Thyroid gland (tissue), 4 donors: ENCODE measurements at regions not wholly inside any gene's neighbourhood (a gene's known extent, or its start where the extent isn't known, plus 50 kb on each side); places are given as distances from the start of the nearest gene placed in this dataset.

Experiments
- DNase-seq, 2 donors: peaks; one replicate each; pipeline ENCODE4 v3.0.0-alpha.2; 2019
- H3K27ac ChIP-seq, 3 donors: fragments of 200-600 bp; sonication (generic); 1 replicate in 2 of 3; 2 replicates in 1 of 3; pipeline ENCODE4 v1.5.1; 2016 to 2019; ENCODE audit warnings: mild to moderate bottlenecking in 1 of 3, moderate library complexity in 1 of 3
- H3K27me3 ChIP-seq: fragments of 200-600 bp; sonication (generic); one replicate; pipeline ENCODE4 v1.5.1; 2019
- H3K36me3 ChIP-seq, 2 donors: fragments of 200-600 bp; sonication (generic); one replicate each; pipeline ENCODE4 v1.5.1; 2016 to 2019
- H3K4me1 ChIP-seq, 2 donors: fragments of 200-600 bp; sonication (generic); one replicate each; pipeline ENCODE4 v1.5.1; 2017 to 2019
- H3K4me3 ChIP-seq, 3 donors: fragments of 200-600 bp; sonication (generic); replicated peaks in 1 of 3; 1 replicate in 2 of 3; 2 replicates in 1 of 3; pipeline ENCODE4 v1.5.1; 2016; ENCODE audit warnings: mild to moderate bottlenecking in 1 of 3
- H3K9me3 ChIP-seq: fragments of 200-600 bp; sonication (generic); one replicate; pipeline ENCODE4 v1.5.1; 2017
- POLR2A ChIP-seq, 2 donors: fragments of 450-650 bp; IDR thresholded peaks; one replicate each; pipeline ENCODE4 v1.6.1; 2017; ENCODE audit warnings: antibody characterized with exemption in 2 of 2, mild to moderate bottlenecking in 2 of 2, moderate library complexity in 1 of 2
- WGBS, 2 donors: methylation state at CpG; one replicate each; pipeline ENCODE4 v1.1.5; 2017; 5-methylcytosine and 5-hydroxymethylcytosine counted together
- intact Hi-C: fragments of 100-400 bp; cut with DNase I; formaldehyde crosslinking; loops from one replicate; pipeline ENCODE4 v1.15.1; 2023
- TF ChIP-seq, protein P1 (sequence below), 6 experiments: fragments of 200-600 bp in 3 of 6; fragments of 450-650 bp in 3 of 6; sonication (generic) in 3 of 6; IDR thresholded peaks; one replicate each; pipeline ENCODE4 v1.5.1; 2016 to 2019; ENCODE audit warnings: antibody characterized with exemption in 6 of 6, mild to moderate bottlenecking in 2 of 6, inconsistent platforms in 1 of 6, moderate library complexity in 1 of 6

DNA sequence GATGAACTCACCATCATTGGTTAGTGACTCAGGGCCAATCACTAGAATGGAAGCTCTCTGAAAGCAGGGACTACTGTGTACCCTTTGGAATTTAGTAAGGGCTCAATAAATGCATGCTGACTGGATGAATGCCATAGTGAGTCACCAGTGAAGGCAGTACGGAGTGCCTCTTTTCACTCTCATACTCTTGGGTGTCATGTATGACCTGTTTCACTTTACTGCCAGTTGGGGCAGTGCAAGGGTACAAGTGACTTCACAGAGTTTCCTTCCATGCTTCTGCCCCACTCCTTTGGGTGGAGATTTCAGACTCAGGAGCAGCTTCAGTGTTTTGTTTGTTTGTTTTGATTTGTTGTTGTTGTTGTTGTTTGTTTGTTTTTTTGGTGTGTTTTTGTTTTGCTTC lies 57.7 kb downstream of the SOX3 start:
- intact Hi-C loops, result no loop called here

DNA sequence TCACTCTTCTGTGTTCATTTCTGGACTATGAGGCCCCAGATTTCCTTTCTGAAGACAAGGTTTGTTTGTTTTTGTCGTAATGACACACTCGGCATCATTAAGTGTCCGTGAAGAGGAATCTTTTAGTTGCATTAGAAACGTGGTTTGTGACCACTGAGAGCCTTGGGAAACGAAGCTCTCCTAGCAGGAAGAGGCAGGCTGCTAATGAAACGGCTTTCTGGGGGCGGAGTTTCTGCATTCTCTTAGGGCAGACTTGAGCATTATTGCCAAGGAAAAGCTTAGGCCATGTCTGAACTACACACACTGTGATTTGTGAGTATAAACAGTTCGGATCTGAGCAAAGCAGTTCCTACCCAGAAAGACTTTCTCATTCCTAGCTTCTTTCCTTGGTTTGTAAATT lies 64.0 kb downstream of the SOX3 start:
- WGBS, 2 donors, result 9 to 18% methylated on average over 7 to 8 of the region's 8 CpGs
- Histone ChIP-seq H3K9me3 (no peaks in the 10 kb centered on the region), H3K4me1 (no peaks in the 10 kb centered on the region), H3K27ac (no peak overlapping the region), H3K4me3 (no peak overlapping the region), H3K27me3 (no peaks in the 10 kb centered on the region), H3K36me3 (no peaks in the 10 kb centered on the region)
- TF ChIP-seq POLR2A (IDR thresholded peaks at IDR 0.05), result no peak
- TF ChIP-seq, protein P1, sequence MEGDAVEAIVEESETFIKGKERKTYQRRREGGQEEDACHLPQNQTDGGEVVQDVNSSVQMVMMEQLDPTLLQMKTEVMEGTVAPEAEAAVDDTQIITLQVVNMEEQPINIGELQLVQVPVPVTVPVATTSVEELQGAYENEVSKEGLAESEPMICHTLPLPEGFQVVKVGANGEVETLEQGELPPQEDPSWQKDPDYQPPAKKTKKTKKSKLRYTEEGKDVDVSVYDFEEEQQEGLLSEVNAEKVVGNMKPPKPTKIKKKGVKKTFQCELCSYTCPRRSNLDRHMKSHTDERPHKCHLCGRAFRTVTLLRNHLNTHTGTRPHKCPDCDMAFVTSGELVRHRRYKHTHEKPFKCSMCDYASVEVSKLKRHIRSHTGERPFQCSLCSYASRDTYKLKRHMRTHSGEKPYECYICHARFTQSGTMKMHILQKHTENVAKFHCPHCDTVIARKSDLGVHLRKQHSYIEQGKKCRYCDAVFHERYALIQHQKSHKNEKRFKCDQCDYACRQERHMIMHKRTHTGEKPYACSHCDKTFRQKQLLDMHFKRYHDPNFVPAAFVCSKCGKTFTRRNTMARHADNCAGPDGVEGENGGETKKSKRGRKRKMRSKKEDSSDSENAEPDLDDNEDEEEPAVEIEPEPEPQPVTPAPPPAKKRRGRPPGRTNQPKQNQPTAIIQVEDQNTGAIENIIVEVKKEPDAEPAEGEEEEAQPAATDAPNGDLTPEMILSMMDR (IDR thresholded peaks at IDR 0.05), result no peak
- intact Hi-C loops, result no loop called here
- DNase-seq, result peak; percentile 30 to 43

More for the DNA sequence above, 57.7 kb downstream of the SOX3 start:
- Histone ChIP-seq H3K4me1 (no peaks in the 10 kb centered on the region), H3K27me3 (no peaks in the 10 kb centered on the region), H3K4me3 (no peak overlapping the region), H3K27ac (no peak overlapping the region), H3K9me3 (no peaks in the 10 kb centered on the region), H3K36me3 (no peaks in the 10 kb centered on the region)
- 75 to 88% methylated on average over 1 of the region's 1 CpG for WGBS, 2 donors
- DNase-seq, result no peak
- no peak for TF ChIP-seq POLR2A (IDR thresholded peaks at IDR 0.05)
- TF ChIP-seq, protein P1 (IDR thresholded peaks at IDR 0.05), result no peak

DNA sequence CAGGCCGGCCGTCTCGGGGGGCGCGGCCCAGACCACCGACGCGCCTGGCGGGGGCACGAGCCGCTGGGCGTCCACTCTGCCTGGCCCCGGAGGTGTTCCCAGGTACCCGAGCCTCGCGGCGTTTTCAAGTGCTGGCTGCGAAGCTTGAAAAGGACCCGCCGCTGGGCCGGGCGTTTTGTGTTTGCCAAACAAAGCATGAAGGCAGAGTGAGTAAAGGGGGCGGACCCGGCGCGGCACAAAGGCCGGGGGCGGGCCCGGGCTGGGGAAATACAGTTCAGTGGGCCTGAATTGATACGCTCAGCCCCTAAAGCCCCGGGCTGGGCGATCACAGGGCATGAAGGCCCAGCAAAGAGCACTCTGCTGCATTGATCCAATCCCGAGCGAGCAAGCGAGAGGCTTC lies 65.4 kb downstream of the SOX3 start:
- no peak overlapping the region for H3K4me3 ChIP-seq

DNA sequence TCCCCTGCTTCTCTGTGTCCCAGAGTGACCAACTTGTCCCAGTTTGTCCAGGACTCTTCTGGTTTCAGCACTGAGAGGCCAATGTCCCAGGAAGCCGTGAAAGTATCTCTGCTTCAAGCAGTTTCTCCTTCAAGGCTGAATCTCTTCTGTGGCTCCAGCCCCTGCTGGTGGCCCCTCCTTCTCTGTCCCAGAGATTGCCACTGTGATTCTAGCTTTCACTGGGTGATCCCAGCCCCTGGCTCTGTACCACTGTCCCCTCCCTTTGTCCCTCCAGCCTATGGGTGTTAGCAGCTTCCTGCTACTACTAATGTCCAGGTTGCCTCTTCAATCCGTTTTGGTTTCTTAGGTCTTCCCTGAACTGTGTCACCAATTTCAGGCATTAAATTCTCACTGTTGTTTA lies 70.5 kb downstream of the SOX3 start:
- DNase-seq, result peak in 1 of 2 donors; percentile 2
- 14 to 39% methylated on average over 2 of the region's 2 CpGs for whole genome bisulfite sequencing, 2 donors
- intact Hi-C loops, result no loop called here
- no peak overlapping the region for H3K4me3 ChIP-seq
- H3K27ac ChIP-seq, result no peak overlapping the region
- no peak for TF ChIP-seq POLR2A (IDR thresholded peaks at IDR 0.05)
- TF ChIP-seq, protein P1 (IDR thresholded peaks at IDR 0.05), result no peak
- no peaks in the 10 kb centered on the region for H3K9me3 ChIP-seq
- no peaks in the 10 kb centered on the region for H3K36me3 ChIP-seq
- peaks cover 0 to 3% of the 10 kb centered on the region in 2 donors for H3K4me1 ChIP-seq
- no peaks in the 10 kb centered on the region for H3K27me3 ChIP-seq

More for the DNA sequence above, 65.4 kb downstream of the SOX3 start:
- no peaks in the 10 kb centered on the region for H3K27me3 ChIP-seq
- 0% methylated on average over 2 of the region's 35 CpGs; no CpG with 5 or more reads in 1 of the 2 donors for WGBS, 2 donors
- H3K9me3 ChIP-seq, result no peaks in the 10 kb centered on the region
- intact Hi-C loops, result no loop called here
- H3K27ac ChIP-seq, result no peak overlapping the region
- H3K4me1 ChIP-seq, result no peaks in the 10 kb centered on the region
- no peaks in the 10 kb centered on the region for H3K36me3 ChIP-seq
- TF ChIP-seq, protein P1 (IDR thresholded peaks at IDR 0.05), result no peak
- TF ChIP-seq POLR2A (IDR thresholded peaks at IDR 0.05), result no peak
- DNase-seq, result peak; percentile 57 to 69

DNA sequence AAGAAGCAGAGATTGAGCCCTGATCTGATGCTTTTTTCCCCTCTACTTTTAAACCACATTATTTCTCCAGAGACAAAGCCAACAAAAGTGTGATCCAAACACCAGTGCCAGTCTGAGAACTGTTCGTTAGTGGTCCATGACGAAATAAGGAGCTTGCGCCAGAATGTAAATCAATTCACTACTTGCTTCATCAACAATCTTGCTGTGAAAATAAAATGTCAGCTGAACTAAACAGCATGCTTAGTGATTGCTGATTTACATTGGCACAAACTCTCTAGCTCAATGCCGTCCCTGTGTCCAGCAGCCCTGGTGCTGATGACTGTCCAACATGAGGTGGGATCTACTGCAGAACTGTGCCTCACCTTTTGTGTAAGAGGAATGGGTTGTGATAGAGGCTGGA lies 71.3 kb downstream of the SOX3 start:
- intact Hi-C loops, result no loop called here
- WGBS, 2 donors, result 47 to 57% methylated on average over 4 of the region's 4 CpGs

More for the DNA sequence above, 71.3 kb downstream of the SOX3 start:
- TF ChIP-seq, protein P1 (IDR thresholded peaks at IDR 0.05), result no peak
- TF ChIP-seq POLR2A (IDR thresholded peaks at IDR 0.05), result no peak
- Histone ChIP-seq H3K9me3 (no peaks in the 10 kb centered on the region), H3K4me3 (no peak overlapping the region), H3K36me3 (no peaks in the 10 kb centered on the region), H3K4me1 (peaks cover 0 to 3% of the 10 kb centered on the region in 2 donors), H3K27ac (no peak overlapping the region), H3K27me3 (no peaks in the 10 kb centered on the region)
- peak in 1 of 2 donors; percentile 3 for DNase-seq
